ENCODE measurements at regions not wholly inside any gene's neighbourhood (a gene's known extent, or its start where the extent isn't known, plus 50 kb on each side); places are given as distances from the start of the nearest gene placed in this dataset.

DNA sequence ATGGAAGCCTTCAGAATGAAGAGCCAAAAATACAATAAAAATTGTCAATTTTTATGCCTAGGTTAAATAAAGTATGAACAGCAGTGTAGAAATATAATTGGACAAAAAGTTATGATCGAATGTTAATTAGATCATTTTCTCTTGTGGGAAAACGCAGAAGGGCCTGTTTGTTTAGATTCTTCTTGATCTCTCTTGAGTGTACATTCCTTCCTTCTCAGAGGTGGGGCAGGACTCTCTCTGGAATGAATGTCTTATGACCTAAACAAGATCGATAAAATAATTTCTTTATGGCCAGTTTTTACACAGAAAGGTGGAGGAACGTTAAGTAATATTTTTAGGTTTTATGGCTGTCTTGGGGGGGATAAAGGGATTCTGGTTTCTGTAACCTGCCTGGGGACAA is 500.1 kb upstream of the MARCKS start:
- TF ChIP-seq CTCF (IDR thresholded peaks at IDR 0.05; ENCODE audit: insufficient read depth, low read depth, low read length), result no peak
- TF ChIP-seq EZH2 (IDR thresholded peaks at IDR 0.05; ENCODE audit: insufficient read depth, low read length), result no peak
